ENCODE measurements at regions not wholly inside any gene's neighbourhood (a gene's known extent, or its start where the extent isn't known, plus 50 kb on each side); places are given as distances from the start of the nearest gene placed in this dataset.
A peak's percentile ranks its signal among the peaks of the same experiment; 100 is the strongest.
"Not testable (repeated sequence)": the region's sequence is repeated elsewhere in the genome, so short reads cannot be mapped to it uniquely, and the experiment has no call there.

DNA sequence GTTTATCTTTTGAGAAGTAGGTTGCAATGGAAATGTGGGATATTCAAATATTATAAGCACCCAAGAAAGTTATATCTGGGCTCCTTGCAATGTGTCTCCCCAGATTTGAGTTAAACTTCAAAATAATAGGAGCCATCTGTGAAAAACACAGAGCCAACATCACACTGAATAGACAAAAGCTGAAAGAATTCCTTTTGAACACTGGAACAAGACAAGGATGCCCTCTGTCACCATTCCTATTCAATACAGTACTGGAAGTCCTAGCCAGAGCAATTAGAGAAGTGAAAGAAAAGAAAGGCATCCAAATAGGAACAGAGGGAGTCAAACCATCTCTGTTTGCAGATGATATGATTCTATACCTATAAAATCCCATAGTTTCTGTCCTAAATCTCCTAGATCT, 114.3 kb upstream of the IL1RAPL1 start:
- DNase-seq: no peak

GRCh38 chrX:28487818-28488217, 99.4 kb upstream of the IL1RAPL1 start:
- no peak for DNase-seq

- DNase-seq: no peak
Observed at GRCh38 chrX:28491322-28491721, 95.9 kb upstream of the IL1RAPL1 start.

DNA sequence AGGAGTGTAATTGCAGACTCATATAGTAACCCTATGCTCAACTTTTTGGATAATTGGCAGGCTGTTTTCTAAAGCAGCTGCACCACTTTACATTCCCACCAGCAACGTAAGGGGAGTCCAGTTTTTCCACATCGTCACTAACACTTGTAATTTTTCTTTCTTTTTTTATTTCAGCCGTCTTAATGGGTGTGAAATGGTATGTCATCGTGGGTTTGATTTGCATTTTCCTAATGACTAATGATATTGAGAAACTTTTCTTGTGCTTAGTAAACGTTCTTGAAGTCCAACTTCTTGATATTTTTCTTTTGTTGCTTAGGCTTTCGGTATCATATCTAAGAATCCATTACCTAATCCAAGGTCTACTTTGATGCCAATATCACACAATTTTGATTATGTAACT, 95.3 kb upstream of the IL1RAPL1 start:
- peak in 1 of 2 donors; percentile 2 for DNase-seq

GRCh38 chrX:28498658-28499057, 88.6 kb upstream of the IL1RAPL1 start:
- DNase-seq: no peak

DNA sequence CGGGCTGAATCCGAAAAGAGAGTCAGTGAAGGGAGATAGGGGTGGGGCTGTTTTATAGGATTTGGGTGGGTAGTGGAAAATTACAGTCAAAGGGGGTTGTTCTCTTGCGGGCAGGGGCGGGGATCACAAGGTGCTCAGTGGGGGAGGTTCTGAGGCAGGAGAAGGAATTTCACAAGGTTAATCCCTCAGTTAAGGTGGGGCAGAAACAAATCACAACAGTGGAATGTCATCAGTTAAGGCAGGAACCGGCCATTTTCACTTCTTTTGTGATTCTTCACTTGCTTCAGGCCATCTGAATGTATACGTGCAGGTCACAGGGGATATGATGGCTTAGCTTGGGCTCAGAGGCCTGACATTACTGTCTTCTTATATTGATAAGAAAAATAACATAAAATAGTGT, 84.6 kb upstream of the IL1RAPL1 start:
- not testable (repeated sequence) for DNase-seq

DNA sequence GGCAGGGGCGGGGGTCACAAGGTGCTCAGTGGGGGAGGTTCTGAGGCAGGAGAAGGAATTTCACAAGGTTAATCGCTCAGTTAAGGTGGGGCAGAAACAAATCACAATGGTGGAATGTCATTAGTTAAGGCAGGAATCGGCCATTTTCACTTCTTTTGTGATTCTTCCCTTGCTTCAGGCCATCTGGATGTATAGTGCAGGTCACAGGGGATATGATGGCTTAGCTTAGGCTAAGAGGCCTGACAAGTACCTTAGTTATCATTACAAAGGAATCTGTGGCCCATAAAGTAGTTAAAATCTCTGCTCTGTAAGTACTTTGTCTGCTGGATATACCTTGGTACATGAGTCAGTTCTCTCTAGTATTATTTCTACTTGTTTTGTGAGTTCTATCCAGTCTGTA, 79.6 kb upstream of the IL1RAPL1 start:
- not testable (repeated sequence) for DNase-seq

DNA sequence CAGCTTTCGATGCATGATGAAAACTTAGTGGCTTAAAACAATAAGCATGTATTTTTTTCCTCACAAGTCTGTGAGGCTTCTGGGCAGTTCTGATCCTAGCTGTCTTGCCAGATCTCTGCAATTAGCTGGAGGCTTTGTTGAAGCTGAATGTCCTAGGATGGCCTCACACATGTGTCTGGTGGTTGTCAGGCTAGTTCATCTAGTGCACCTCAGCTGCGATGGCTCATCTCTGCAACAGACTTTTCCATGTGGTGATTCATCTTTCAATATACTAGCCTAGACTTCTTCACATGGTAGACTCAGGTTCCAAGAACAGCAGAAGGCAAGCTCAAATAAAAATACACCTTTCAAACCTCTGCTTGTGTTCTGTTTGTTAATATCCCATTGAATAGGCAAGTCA, 66.5 kb upstream of the IL1RAPL1 start:
- DNase-seq: no peak

DNA sequence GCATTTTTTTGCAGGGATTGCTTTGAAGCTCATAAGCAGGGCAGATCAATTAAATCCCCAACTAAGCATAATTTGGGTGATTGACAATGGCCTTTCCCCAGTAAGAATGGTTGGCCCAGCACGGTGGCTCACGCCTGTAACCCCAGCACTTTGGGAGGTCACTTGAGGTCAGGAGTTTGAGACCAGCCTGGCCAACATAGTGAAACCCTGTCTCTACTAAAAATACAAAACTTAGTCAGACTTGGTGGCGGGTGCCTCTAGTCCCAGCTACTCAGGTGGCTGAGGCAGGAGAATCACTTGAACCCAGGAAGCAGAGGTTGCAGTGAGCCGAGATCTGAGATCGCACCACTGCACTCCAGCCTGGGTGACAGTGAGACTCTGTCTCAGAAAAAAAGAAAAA, 58.9 kb upstream of the IL1RAPL1 start:
- not testable (repeated sequence) for DNase-seq
